Thyroid gland (tissue), 4 donors: ENCODE measurements at regions not wholly inside any gene's neighbourhood (a gene's known extent, or its start where the extent isn't known, plus 50 kb on each side); places are given as distances from the start of the nearest gene placed in this dataset.

Experiments used
- CTCF ChIP-seq, 6 experiments: fragments of 200-600 bp in 3 of 6; fragments of 450-650 bp in 3 of 6; sonication (generic) in 3 of 6; IDR thresholded peaks; one replicate each; pipeline ENCODE4 v1.5.1; 2016 to 2019; ENCODE audit warnings: antibody characterized with exemption in 6 of 6, mild to moderate bottlenecking in 2 of 6, inconsistent platforms in 1 of 6, moderate library complexity in 1 of 6
- POLR2A ChIP-seq, 2 donors: fragments of 450-650 bp; IDR thresholded peaks; one replicate each; pipeline ENCODE4 v1.6.1; 2017; ENCODE audit warnings: antibody characterized with exemption in 2 of 2, mild to moderate bottlenecking in 2 of 2, moderate library complexity in 1 of 2

- no peak for TF ChIP-seq CTCF (IDR thresholded peaks at IDR 0.05)
- TF ChIP-seq POLR2A (IDR thresholded peaks at IDR 0.05), result no peak
Measured at GRCh38 chr6:14326774-14327173, 209.2 kb downstream of the CD83 start.
